ENCODE measurements at regions not wholly inside any gene's neighbourhood (a gene's known extent, or its start where the extent isn't known, plus 50 kb on each side); places are given as distances from the start of the nearest gene placed in this dataset.

GRCh38 chr6:167661552-167662044 is 165.1 kb upstream of the AFDN start:
- no peak overlapping the region for H3K4me3 ChIP-seq (ENCODE audit: low read depth, low read length)
- TF ChIP-seq, protein P1, sequence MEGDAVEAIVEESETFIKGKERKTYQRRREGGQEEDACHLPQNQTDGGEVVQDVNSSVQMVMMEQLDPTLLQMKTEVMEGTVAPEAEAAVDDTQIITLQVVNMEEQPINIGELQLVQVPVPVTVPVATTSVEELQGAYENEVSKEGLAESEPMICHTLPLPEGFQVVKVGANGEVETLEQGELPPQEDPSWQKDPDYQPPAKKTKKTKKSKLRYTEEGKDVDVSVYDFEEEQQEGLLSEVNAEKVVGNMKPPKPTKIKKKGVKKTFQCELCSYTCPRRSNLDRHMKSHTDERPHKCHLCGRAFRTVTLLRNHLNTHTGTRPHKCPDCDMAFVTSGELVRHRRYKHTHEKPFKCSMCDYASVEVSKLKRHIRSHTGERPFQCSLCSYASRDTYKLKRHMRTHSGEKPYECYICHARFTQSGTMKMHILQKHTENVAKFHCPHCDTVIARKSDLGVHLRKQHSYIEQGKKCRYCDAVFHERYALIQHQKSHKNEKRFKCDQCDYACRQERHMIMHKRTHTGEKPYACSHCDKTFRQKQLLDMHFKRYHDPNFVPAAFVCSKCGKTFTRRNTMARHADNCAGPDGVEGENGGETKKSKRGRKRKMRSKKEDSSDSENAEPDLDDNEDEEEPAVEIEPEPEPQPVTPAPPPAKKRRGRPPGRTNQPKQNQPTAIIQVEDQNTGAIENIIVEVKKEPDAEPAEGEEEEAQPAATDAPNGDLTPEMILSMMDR (IDR thresholded peaks at IDR 0.05; ENCODE audit: insufficient read depth, low read length) = no peak
- DNase-seq (ENCODE audit: low read depth) = no peak

GRCh38 chr6:167662075-167662880 is 164.4 kb upstream of the AFDN start:
- no peak for DNase-seq (ENCODE audit: low read depth)
- TF ChIP-seq, protein P1 (IDR thresholded peaks at IDR 0.05; ENCODE audit: insufficient read depth, low read length) = no peak
- H3K4me3 ChIP-seq (ENCODE audit: low read depth, low read length) = no peak overlapping the region

DNA sequence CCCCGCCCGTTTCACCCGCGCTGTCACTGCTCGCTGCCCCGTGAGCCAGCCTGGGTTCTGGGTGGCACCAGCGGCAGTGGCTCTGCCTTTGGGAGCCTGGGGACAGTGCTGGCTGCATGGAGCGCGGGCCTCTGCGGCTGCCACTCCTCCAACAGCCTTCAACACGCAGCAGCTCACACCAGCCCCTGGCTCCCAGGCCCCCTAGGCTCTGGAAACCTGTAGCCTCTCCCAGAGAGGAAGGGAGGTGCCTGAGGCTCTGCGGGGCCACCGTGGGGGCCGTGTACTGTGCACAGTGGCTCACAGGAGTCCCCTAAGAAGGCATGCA is 163.9 kb upstream of the AFDN start:
- no peak for DNase-seq (ENCODE audit: low read depth)
- H3K4me3 ChIP-seq (ENCODE audit: low read depth, low read length) = no peak overlapping the region
- TF ChIP-seq, protein P1 (IDR thresholded peaks at IDR 0.05; ENCODE audit: insufficient read depth, low read length) = no peak

GRCh38 chr6:167663316-167663715 is 163.4 kb upstream of the AFDN start:
- DNase-seq (ENCODE audit: low read depth) = no peak
- no peak overlapping the region for H3K4me3 ChIP-seq (ENCODE audit: low read depth, low read length)
- TF ChIP-seq, protein P1 (IDR thresholded peaks at IDR 0.05; ENCODE audit: insufficient read depth, low read length) = no peak

DNA sequence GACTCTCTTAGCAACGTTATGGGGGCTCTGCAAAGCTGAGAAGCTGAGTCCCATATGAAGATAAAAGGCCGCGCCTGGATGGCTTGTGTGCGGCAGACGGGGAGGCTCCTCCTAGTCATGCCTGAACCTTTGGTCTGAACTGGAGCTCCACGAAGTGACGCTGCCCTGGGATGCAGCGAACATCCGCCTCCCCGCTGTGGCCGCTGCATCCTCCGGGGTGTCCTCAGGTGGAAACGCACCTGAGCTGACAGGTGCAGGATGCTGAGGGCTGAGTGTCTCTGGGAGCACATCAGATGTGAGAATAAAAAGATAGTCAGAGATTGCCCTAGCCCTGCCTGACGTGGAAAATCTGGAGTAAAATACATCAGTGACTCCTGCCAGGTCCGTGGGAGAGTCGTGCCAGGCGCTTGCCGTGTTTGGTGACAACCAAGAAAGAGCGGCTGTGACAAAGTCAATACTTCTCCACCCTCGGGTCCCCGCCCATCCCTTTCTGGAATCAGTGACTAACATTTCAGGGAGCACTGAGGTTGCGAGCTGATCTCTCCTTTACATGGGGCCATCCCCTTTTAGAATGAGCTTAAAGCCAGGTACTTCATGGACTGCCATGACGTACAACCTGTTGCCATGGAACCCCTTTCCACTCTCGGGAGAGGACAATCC is 162.8 kb upstream of the AFDN start:
- no peak overlapping the region for H3K4me3 ChIP-seq (ENCODE audit: low read depth, low read length)
- DNase-seq (ENCODE audit: low read depth) = no peak
- TF ChIP-seq, protein P1 (IDR thresholded peaks at IDR 0.05; ENCODE audit: insufficient read depth, low read length) = no peak

DNA sequence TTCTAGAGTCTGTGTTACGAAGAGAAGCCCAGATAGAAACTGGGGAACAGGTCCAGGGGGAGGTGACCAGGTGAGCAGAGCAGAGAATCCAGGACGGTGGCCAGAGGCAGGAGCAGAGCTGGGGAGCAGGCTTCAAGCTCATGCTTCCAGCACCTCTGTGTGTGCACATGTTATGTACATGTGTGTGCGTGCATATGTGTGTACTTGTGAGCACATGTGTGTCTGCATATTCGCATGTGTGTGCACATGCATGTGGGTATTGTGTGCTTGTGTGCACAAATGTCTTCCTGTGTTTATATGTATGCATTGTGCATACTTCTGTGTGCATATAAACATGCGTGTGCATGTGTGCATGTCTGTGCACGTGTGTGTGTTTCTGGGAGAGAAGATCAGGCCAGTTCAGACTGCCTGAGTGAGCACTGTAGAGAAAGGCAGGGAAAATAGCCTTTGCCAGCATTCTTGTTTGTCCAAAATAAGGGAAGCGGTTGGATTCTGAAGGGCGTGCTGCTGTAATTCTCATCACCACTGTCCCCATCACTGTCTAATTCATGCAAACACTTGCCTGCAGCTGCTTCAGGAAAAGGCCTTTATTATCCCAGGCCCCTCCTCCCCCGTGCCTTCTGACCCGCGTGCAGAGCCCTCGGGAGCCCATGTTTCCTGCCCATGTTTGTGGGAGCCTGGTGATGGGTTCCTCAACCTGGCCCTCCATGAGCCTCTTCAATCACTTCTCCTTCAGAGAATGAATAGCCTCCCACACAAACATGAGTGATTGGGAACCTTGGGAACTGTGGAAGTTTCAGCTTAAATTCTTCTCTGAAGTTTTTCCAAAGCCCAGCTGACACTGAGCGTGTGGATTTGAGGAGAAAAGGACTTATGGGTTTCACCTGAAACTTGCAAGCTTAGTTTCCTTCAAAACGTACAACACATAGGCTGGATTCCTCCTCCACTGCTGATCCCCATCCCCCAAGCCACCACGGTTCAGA is 161.7 kb upstream of the AFDN start:
- DNase-seq (ENCODE audit: low read depth) = no peak

More for the DNA sequence above, 161.7 kb upstream of the AFDN start:
- H3K4me3 ChIP-seq (ENCODE audit: low read depth, low read length) = no peak overlapping the region
- TF ChIP-seq, protein P1 (IDR thresholded peaks at IDR 0.05; ENCODE audit: insufficient read depth, low read length) = no peak
